ENCODE measurements at regions not wholly inside any gene's neighbourhood (a gene's known extent, or its start where the extent isn't known, plus 50 kb on each side); places are given as distances from the start of the nearest gene placed in this dataset.

DNA sequence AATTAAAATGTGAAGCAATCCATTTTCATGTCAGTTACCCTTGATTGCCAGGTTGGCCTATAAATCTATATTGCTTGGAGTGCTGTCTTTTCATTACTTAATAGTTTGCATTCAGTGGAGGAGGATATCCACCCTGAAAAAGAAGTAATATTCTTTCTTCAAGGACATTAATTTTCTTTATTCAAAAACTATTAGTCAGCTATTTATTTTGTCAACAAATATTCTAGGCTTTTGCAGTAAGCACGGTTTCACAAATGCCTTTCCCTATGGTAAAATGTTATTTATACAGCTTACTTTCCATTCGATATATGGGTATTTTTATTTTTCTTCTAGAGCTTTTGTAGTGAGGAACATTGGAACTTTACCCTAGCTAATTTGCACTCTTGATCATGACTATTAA is 1176.9 kb upstream of the NUDT12 start:
- TF ChIP-seq, protein P1, sequence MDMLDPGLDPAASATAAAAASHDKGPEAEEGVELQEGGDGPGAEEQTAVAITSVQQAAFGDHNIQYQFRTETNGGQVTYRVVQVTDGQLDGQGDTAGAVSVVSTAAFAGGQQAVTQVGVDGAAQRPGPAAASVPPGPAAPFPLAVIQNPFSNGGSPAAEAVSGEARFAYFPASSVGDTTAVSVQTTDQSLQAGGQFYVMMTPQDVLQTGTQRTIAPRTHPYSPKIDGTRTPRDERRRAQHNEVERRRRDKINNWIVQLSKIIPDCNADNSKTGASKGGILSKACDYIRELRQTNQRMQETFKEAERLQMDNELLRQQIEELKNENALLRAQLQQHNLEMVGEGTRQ (IDR thresholded peaks at IDR 0.05; ENCODE audit: low read depth, low read length): no peak
- TF ChIP-seq RAD21 (IDR thresholded peaks at IDR 0.05; ENCODE audit: low read length) (no peak), POLR2A (IDR thresholded peaks at IDR 0.05; ENCODE audit: low read depth, low read length) (no peak), MXI1 (IDR thresholded peaks at IDR 0.05; ENCODE audit: borderline replicate concordance, low read depth, low read length) (no peak), CEBPB (IDR thresholded peaks at IDR 0.05; ENCODE audit: low read depth, low read length) (no peak)
- TF ChIP-seq, protein P2, sequence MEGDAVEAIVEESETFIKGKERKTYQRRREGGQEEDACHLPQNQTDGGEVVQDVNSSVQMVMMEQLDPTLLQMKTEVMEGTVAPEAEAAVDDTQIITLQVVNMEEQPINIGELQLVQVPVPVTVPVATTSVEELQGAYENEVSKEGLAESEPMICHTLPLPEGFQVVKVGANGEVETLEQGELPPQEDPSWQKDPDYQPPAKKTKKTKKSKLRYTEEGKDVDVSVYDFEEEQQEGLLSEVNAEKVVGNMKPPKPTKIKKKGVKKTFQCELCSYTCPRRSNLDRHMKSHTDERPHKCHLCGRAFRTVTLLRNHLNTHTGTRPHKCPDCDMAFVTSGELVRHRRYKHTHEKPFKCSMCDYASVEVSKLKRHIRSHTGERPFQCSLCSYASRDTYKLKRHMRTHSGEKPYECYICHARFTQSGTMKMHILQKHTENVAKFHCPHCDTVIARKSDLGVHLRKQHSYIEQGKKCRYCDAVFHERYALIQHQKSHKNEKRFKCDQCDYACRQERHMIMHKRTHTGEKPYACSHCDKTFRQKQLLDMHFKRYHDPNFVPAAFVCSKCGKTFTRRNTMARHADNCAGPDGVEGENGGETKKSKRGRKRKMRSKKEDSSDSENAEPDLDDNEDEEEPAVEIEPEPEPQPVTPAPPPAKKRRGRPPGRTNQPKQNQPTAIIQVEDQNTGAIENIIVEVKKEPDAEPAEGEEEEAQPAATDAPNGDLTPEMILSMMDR (conservative IDR thresholded peaks at IDR 0.05; ENCODE audit: low read depth, low read length): no peak

All from IMR-90 (cell line).